Stimulated activated CD4-positive, alpha-beta T cell treated with anti-CD3 and anti-CD28 coated beads, Interleukin-2, amount 100 ng/mL, for 24 hours (primary cell): ENCODE measurements at regions not wholly inside any gene's neighbourhood (a gene's known extent, or its start where the extent isn't known, plus 50 kb on each side); places are given as distances from the start of the nearest gene placed in this dataset.

Experiments
- DNase-seq, 2 donors: peaks; one replicate each; pipeline ENCODE4 v3.0.0-alpha.2; 2020

DNA sequence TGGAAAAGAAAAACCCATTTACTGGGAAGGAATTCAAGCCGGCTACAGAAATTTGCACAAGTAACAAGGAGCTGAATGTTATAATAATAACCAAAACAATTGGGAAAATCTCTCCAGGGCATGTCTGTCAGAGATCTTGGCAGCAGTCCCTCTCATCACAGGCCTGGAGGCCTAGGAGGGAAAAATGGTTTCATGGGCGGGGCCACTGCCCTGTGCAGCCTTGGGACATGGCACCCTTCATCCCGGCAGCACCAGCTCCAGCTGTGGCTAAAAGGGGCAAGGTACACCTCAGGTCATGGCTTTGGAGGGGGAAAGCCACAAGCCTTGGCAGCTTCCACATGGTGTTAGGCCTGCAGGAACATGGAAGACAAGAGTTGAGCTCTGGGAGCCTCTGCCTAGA is 513.1 kb upstream of the CNKSR2 start:
- no peak for DNase-seq

DNA sequence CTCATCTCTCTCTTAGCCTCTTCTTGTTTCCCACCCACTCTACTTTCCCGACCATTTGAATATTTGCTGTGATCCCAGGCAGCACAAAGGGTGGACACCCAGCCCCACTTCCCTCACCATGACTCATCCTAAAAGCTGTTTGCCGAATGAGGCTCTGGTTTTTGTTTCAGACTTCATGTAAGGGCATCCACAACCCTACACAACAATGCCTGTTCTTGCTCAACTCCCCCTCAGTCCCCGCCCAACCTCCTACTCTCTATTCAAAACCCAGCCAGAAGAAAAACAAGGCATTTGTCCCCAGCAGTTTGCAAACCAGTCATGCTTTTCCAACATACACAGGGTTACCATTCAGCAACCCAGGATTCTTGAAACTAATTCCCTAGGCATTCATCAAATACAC is 516.5 kb upstream of the CNKSR2 start:
- DNase-seq = no peak

DNA sequence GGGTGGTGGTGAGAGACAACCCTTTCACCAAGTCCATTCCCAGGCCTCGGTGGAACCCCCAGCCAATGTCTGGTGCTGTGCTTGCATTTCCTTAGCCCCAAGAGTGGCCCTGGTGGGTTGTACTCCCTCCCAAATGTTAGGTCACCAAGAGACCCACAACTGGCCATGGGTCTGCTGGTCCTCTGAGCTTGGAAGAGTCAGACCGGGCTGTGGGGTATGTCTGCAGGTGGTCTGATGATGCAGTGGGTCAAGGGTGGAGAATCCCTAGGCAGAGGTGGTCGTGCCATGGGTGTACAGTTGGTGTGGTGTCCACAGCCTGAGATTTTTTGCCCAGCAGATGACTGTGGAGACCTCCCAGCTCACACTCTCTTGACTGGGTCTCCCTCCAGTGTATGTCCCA is 535.7 kb upstream of the CNKSR2 start:
- no peak for DNase-seq

DNA sequence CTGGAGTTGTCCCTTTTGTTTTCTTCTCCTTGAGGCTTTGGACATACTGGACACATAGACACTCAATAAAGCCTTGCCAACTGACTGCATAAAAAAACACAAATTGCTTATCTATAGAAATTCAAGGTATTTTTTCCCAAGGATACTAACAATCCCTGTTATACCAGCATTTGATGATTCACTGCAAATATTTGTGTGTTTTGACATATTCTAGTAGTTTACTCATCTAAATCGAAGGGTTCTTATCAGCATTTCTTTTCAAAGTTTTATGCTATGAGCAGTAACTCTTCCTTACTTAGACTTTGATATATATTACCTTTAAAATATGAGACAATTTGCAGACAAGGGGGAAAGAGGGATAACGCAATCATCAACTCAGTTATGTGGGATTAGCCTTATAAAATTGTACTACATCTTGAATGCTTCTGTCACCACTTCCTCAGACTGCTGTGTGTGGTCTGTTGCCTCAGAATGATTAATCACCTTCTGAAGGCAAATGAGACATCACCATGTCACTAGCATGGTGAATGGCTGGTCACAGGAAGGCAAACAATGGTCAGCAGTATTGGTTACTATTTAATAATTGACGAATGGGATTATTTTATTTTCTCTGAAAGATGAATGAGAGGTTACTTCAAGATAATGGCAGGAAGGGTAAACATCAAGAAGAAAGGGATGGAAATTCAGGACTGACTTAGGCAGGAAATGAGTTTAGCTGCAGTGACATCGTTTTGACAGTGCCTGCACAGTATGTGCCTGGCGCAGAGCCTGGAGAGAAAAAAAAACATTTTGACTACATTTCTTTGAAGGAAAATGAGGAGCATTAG is 544.3 kb upstream of the CNKSR2 start:
- no peak for DNase-seq

DNA sequence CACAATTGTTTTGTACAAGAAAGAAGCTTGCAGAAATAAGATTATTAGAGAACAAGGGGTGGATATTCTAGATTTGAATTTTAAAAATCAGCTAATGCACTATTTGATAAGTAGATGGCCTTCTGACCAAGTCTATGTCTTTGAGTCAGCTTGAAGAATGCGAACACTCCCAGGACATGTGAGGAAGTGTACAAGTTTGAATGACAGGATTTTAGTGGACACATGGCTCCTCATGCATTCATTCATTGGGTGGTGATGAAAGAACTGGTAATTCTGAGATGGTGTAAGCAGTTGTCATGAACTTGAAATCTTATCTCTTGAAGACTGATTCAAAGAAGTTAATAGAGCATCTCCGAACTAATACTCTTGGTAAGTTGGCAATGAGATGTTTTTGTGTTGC is 548.2 kb upstream of the CNKSR2 start:
- DNase-seq = no peak

DNA sequence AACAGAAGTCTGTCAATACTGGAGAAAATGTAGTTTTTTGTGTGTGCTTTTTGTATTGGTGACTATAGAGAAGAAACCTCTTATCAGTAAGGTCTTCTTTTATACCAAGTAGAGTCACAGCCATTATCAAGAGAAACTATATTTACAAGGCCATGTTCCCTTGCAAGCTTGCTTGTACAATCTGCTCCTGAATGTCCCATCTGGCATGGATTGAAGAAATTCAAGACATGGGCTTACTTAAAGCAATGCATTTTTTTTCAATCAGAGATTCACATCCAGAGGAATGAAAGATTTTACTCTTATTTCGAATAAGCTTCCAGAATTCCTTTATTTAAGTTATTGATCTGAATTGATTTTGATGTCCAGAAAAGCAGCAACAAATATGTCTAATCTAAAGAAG is 537.3 kb upstream of the RPS6KA3 start:
- DNase-seq = no peak

DNA sequence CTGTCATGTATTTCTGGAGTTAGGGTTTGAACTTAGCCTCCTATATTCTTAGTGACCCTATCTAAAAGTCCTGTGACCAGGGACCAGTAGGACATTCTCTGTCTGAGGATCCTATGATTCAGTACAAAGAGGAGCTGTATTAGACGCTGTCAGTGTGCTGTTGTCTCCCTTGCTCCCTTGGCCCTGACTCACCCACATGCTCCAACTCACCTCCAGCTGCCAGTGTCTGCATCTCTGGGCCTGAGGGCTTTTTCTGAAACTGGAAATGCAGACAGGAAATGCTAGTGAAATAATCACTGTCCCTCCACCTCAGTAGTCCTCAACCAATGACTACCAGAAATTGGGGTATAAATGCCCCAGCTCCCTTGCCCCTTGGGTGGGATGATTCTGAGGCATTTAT is 535.3 kb upstream of the RPS6KA3 start:
- DNase-seq = no peak

DNA sequence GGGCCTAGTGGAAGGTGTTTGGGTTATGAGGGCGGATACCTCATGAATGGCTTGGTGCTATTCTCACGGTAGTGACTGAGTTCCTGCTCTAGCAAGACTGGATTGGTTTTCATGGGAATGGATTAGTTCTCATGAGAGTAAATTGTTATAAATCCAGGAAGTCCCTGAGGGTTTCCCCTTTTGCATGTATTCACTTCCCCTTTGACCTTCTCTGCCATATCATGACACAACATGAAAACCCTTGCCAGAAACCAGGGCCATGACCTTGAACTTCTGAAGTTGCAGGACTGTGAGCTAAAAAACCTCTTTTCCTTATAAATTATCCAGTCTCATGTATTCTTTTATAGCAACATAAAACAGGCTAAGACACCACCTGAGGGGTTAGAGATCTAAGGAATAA is 529.7 kb upstream of the RPS6KA3 start:
- DNase-seq = no peak

DNA sequence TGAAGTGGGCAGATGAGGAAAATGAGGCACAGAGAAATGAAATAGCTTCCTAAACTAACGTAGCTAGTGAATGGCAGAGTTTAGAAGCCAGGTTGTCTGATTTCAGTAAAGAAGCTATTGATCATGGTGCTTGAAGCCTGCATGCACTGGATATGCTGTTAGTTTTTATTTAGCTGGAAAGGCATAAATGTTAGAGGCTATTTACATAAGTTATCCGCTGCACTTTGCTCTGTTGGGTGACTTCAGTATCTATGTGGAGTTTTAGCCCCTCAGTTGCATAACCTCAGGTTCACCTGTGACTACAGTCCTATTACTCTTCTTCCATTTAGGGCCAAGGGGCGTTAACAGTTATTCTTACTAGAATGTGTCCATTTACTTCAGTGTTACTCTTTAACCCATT is 522.4 kb upstream of the RPS6KA3 start:
- DNase-seq = no peak

DNA sequence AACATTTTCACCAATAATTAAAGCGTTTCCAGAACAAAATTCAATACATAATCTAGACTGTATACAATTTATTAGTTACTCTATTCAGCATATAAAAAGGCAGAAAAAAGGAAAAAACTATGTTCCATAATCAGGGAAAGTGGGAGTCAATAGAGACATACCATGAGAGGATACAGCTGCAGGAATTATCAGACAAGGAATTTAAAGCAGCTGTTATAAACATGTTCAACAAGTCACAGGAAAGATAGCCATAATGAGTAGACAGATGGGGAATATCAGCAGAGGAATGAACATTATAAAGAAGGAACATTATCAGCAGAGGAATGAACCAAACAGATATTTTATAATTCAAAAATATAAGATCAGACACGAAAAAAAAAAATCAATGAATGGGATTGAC is 500.6 kb upstream of the RPS6KA3 start:
- no peak for DNase-seq

DNA sequence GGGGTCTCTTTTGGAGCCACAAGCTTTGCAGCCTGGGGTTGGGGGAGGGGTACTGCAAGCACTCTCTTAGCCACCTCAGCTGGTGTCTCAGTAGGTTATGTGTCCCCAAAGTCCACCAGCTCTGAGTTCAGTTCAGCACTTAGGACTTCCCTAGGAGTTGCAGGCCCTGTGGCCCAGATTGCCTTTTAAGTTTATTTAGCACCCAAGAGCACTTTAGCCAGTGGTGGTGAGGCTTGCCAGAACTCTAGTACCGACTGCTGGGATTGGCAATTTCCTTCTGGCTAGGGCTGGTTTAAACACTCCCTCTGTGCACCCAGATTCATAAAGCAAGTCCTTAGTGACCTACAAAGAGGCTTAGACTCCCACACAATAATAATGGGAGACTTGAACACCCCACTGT is 489.9 kb upstream of the RPS6KA3 start:
- no peak for DNase-seq

DNA sequence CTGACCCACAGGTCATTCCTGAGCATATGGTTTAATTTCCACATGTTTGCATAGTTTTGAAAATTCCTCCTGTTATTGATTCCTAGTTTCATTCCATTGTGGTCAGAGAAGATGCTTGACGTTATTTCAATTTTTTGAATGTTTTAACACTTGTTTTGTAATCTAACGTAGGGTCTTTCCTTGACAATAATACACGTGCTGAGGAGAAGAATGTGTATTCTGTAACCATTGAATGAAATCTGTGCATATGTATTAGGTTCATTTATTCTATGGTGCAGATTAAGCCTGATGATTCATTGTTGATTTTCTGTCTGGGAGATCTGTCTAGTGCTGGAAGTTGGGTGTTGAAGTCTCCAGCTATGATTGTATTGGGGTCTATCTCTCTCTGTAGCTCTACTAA is 486.4 kb upstream of the RPS6KA3 start:
- DNase-seq = no peak

DNA sequence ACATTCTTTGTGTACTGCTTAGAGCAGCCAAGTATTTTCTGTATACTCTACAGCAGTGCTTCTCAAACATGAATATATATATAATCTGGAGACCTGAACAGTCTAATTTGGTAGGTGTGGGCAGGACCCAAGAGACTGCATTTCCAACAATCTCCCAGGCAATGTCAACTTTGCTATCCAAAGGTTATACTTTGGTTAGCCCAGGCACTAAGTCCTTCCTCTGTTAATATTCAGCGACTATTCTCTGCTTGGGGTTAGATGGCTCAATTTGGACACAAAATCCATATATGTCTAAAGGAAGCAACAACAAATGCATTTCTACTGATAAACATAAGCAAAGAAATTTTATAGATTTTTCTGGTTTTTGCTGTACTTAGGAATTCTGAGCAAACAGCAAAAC is 480.0 kb upstream of the RPS6KA3 start:
- DNase-seq = no peak

DNA sequence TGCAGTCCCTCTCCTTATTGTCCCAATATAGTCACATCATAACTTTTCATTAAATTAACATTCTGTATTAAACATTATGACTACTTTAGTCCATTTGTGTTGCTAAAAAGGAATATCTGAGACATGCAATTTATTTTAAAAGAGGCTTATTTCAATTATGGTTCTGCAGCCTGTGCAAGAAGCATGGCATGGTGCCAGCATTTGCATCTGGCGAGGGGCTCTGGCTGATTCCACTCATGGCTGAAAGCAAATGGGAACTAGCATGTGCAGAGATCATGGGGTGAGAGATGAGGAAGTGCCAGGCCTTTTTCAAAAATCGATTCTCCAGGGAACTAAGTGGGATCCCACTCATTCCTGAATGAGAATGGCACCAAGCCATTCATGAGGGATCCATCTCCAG is 476.3 kb upstream of the RPS6KA3 start:
- no peak for DNase-seq

DNA sequence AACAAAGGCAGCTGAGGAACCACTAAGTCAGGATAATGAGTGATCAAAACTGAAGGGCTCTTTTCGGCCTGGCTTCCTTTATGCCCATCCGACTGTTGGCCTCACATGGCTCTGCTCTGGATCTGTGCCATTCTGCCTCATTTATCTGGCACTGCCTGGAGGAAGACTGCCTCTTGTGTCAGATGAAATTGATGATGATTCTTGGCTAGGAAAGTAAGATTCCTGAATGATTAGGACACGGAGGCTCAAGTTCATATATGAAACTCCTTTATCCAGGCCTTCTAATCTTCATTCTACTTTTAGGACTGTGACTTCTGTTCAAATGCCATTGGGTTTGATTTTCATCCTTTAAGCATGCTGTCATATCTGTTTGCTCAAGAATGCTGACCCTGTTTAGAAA is 475.4 kb upstream of the RPS6KA3 start:
- no peak for DNase-seq

DNA sequence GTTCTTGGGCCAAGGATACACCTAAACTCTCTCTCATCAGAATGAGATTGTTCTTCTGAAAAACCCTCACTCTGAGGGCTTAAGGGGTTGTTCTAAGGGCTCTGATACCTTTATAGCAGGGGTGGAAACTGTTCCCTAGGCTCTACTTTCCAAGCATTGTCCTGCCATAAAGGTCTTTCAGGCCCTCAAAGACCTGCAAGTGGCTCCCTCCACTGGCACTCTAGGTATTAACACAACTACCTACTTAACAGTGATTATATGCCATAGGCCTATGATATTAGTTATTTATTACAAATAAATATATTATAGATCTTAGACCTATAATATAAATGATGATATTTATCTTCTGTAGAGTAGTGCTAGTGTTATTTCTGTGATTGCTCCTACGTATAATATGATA is 473.7 kb upstream of the RPS6KA3 start:
- no peak for DNase-seq

DNA sequence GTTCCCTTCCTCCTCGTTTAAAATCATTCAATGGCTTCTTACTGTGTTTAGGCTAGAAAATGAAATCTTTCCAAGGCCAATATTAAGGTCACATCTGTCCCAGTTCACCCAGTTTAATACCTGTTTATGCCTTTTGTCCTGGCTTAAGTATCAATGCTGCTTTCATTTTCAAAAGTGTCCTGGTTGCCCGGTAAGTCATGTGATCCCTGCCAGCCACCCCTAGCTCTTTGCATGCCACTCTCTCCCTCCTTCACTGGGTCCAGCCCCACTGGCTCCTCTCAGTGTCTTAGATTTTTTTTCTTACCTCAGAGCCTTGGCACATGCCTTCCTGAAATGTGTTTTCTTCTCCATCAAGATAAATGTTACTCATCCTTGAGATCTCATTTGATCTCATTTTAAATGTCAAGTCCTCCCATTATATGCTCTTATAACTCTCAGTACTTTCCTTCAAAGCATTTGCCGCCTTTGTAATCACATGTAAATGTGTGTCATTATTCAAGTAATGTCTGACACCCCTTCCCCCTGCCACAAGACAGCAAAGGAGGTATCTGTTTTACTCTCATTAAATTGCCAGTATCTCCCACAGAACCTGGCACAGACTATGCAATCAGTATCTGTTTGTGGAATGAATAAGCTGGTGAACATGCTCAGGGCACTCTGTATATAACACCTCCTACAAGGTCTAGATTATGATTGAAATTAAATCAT is 472.5 kb upstream of the RPS6KA3 start:
- no peak for DNase-seq

DNA sequence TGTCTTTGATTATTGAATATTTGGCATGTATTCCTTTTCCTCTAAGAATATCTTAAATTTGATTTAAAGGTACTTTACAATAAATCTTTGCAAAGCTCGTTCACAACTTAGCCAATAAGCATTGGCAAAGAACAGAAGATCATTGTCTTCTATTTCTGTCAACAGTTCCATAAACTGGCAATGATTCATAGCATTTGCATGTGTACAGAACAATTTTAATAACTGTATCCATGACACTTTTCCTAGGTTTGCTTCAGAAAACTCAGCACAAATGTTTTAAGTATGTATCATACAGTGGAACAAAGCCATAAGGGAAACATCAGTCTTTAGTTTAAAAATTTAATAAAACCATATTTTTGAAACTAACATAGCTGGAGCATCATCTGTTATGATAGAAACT is 462.7 kb upstream of the RPS6KA3 start:
- DNase-seq = no peak

DNA sequence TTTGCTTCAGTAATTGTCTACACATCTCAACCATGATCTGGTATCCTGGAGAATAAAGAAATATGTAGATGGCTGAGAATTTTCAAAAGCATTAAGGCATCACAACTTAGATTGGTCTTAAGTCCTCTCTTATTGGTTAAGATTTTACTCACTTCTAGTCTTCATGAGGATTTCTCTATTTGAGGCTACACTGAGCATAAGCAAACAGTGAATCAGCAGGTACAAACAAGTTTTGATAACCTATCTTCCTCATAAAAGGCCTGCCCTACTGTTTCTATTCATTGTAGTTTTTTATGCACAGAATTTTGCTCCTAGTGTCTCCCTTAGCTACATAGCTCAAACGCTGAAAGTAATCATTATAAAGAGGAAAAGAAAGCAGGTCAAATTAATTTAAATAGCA is 460.7 kb upstream of the RPS6KA3 start:
- no peak for DNase-seq

DNA sequence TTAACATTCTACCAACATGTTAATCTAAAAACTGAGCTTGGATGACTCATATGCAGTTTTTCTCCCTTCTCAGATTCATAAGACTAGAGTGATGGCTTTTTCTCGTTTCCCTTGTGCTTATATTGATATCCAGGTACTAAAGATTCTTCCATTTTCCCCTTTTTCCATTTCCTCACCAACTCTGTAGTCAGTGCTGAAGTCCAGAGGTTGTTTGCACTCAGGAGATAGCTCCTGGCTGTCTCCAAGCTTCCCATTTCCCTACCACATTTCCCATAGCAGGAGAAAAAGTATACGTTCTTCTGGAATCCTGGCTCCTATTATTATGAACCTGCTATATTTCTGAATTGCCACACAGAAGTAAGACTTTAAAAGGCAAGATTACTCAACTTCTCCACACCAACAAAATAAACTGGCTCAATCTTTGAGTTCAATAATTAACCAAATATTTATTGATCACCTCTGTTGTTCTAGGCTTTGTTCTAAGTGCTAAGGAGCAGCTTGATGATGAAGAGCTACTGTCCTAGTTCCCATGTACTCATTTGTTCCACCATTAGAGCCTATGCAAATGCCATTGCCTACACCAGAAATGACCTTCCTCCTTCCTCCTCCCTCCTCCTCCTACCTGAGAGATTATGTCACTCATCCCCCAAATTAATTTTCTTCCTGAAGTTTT is 454.4 kb upstream of the RPS6KA3 start:
- DNase-seq = no peak

DNA sequence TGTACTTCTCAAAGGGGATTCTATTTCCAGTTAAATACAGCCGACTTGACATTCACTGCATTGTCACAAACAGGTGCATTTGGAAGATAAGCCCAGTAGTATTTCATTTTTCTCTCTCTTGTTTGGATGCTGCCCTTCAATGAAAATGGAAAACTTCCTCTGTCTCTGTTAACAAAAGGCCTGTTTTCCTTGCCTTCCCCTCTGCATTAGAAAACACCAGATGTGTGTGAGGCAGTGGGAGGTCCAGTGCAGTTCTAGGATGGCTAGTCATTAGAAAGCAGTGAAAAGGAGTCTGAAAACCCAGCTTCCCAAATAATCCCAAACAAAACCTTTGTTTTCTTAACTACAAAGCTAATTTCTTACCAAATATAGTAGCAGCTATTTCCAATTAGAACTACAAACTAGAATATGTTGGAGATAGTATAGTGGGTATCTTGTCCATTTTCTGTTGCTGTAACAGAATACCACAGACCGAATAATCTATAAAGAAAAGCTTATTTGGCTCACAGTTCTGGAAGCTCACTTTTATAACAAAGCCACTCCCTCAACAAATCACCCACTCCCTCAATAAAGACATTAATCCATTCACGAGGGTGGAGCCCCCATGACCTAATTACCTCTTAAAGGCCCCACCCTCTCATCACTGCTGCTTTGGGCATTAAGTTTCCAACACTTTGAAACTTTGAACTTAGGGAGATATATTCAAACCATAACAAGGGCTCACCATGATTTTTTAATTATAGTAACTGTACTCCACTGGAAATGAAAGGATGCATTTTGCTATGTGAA is 452.1 kb upstream of the RPS6KA3 start:
- no peak for DNase-seq

DNA sequence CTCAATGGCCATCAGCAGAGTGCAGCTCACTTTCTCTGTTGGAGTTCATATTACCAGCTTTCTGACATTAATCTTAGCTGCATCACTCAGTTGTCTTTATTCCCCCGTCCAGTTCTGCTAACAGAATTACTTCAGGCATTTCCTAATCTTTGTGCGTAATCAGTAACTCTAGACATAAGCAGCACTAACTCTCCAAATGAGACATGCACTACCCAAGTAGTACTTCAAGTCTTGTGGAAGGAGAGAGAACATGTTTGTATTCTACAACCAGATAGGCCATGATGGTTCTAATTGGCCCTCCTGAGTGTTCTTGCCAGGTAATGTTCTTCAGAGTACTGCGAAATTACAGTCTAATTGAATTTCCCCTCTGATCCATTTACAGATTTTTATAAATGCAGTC is 448.5 kb upstream of the RPS6KA3 start:
- no peak for DNase-seq

DNA sequence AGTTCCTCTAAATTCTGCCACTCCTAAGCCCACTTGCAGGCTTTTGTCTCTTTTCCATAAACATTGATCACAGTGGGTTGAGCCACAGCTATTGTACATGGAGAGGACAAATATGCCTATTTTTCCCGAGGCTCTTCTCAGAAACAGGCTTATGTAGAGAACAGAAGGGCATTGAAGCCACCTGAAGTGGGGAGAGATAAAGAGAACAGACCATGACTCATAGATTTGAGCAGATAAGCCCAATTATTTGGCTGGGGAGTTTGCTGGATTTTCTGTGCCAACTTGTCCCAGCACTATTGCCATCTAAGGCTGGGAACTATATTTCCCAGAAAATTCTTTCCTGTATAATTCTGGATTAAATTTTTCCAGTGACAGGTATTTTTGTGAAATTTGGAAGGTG is 446.1 kb upstream of the RPS6KA3 start:
- DNase-seq = no peak
